GM18868 (cell line): ENCODE measurements at regions not wholly inside any gene's neighbourhood (a gene's known extent, or its start where the extent isn't known, plus 50 kb on each side); places are given as distances from the start of the nearest gene placed in this dataset.
"Not testable (repeated sequence)": the region's sequence is repeated elsewhere in the genome, so short reads cannot be mapped to it uniquely, and the experiment has no call there.

Experiments
- ATAC-seq: cut with Tn5 transposase; IDR thresholded peaks from one replicate; pipeline ENCODE4 v1.9.1; 2021; ENCODE audit warnings: mild to moderate bottlenecking, moderate library complexity; ENCODE audit not compliant: unreplicated experiment

- ATAC-seq: not testable (repeated sequence)
Observed at GRCh38 chr16:29188806-29189205, 204.0 kb downstream of the LAT start.

GRCh38 chr16:29186306-29187220 lies 201.7 kb downstream of the LAT start:
- not testable (repeated sequence) for ATAC-seq

- ATAC-seq: not testable (repeated sequence)
Observed at GRCh38 chr16:29185872-29186271, 201.0 kb downstream of the LAT start.

- ATAC-seq: not testable (repeated sequence)
Observed at GRCh38 chr16:29184738-29185438, 200.0 kb downstream of the LAT start.

DNA sequence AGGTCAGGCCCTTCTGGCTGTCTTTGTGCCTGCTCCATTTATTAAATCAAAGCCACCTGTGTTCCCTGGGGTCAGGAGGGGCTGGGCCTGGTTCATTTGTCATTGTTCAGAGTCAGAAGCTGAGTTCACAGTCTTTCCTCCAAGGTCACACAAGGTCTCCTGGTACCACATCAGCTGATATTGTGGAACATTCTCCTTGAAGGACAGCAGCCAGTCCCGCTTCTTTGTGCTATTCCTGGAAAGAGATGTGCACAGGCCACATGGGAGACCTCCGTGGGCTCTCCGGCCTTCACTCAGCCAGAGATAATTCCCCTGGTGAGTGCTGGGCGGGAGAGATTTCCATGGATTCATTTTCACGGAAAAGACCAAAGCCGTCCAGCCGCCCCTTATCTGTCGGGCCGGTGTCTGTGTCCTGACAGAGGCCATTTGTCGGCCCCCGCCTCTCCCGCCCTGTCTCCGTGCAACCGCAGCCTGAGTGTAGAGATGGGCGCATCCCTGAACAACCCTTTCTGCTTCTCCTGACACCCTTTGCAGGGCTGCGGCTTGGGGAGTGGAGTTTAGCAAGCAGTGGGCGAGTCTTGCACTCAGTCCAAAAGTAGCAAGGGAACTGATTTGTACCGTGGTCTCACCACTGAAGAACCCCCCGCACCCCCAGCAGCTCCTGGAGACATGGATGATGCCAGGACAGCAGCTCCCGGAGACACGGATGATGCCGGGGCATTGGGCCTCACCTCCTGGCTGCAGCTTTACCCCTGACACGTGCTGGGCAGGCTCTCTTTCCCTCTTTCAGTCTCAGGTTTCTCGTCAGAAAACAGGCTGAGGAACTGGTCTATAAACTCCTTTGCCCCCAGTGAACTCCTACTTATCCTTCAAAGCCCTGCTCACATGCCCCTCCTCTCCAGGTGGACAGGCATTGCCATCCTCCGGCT lies 198.4 kb downstream of the LAT start:
- not testable (repeated sequence) for ATAC-seq

GRCh38 chr16:29182501-29182900 lies 197.6 kb downstream of the LAT start:
- no peak for ATAC-seq

DNA sequence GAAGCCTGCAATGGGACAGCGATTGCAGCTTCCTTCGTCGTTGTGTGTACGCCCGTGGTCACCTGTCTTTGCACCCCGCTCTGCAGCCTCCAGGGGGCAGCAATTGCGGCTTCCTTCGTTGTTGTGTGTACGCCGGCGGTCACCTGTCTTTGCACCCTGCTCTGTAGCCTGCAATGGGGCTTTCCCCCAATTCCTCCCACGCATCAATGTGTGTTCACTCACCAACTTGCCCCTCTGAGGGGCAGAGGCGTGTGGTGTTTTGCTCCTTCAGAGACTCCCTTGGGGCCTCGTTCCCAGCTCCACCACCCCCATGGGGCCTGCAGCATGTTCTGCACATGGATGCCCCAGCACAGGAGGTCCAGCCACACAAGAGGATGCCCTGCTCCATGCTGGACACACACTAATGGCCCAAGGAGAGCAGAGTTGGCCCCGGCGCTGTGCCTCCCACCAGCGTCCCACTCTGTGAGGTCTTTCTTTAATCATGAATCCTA lies 197.1 kb downstream of the LAT start:
- ATAC-seq: not testable (repeated sequence)

- ATAC-seq: not testable (repeated sequence)
Observed at GRCh38 chr16:29181254-29181780, 196.5 kb downstream of the LAT start.

DNA sequence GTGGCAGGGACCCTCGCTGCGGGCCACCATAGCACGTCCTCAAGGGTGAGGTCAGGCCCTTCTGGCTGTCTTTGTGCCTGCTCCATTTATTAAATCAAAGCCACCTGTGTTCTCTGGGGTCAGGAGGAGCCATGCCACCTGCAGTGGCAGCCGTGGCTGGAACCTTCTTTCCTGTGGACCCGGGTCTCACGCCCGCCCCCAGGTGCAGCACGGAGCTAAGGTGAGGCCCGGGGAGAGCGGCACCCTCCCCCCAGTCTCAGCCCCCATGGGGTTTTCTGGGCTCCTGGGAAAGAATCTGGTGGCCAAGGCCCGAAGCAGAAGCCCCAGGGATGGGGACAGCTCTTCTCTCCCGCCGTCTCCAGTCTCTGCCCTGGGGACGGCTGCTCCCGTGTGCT lies 195.4 kb downstream of the LAT start:
- not testable (repeated sequence) for ATAC-seq

- ATAC-seq: not testable (repeated sequence)
Observed at GRCh38 chr16:29179401-29180205, 194.8 kb downstream of the LAT start.

- not testable (repeated sequence) for ATAC-seq
Observed at GRCh38 chr16:29177888-29178726, 193.3 kb downstream of the LAT start.

GRCh38 chr16:29177203-29177887 lies 192.5 kb downstream of the LAT start:
- ATAC-seq: not testable (repeated sequence)

- ATAC-seq: not testable (repeated sequence)
Observed at GRCh38 chr16:29176822-29177202, 192.0 kb downstream of the LAT start.

DNA sequence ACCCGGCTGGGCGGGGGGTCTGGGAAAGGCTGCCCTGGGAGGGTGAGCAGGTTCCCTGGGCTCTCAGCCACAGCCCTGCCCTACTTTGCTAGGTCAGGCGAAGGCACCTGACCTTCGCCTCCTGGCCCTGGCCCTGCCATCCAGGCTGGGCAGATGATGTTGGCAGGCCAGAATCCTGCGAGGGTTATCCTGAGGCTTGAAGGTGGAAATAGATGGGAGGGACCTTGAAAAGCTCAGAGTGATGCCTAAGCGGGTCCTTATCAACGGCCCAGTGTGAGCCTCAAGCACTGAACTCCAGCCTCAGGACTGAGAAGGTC lies 191.3 kb downstream of the LAT start:
- not testable (repeated sequence) for ATAC-seq

- not testable (repeated sequence) for ATAC-seq
Observed at GRCh38 chr16:29175411-29176153, 190.7 kb downstream of the LAT start.

GRCh38 chr16:29173371-29174305 lies 188.8 kb downstream of the LAT start:
- ATAC-seq: not testable (repeated sequence)
